GM21528 (cell line): ENCODE measurements at regions not wholly inside any gene's neighbourhood (a gene's known extent, or its start where the extent isn't known, plus 50 kb on each side); places are given as distances from the start of the nearest gene placed in this dataset.

ENCODE experiments used
- ATAC-seq: cut with Tn5 transposase; IDR thresholded peaks from one replicate; pipeline ENCODE4 v1.9.1; 2021; ENCODE audit warnings: mild to moderate bottlenecking, moderate library complexity; ENCODE audit not compliant: unreplicated experiment, low FRiP score

DNA sequence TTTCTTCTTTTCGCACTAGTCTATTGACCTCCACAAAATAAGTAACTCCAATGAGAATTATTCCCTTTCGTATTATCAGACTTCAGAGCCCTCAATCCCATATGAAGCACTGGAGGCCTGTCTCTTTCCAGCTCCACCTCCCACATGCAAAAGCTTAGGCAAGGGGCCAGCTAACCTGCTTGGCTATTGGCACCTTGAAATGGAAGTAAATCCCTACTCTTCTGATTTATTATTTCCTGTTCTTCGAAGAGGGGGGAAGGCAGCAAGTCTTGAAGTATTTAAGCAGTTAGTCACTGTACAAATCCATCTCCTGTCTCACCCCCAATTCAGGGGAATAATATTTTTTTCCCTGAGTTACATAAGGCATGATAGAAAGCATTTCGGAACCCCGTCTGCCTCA, 577.8 kb downstream of the MAFB start:
- no peak for ATAC-seq

DNA sequence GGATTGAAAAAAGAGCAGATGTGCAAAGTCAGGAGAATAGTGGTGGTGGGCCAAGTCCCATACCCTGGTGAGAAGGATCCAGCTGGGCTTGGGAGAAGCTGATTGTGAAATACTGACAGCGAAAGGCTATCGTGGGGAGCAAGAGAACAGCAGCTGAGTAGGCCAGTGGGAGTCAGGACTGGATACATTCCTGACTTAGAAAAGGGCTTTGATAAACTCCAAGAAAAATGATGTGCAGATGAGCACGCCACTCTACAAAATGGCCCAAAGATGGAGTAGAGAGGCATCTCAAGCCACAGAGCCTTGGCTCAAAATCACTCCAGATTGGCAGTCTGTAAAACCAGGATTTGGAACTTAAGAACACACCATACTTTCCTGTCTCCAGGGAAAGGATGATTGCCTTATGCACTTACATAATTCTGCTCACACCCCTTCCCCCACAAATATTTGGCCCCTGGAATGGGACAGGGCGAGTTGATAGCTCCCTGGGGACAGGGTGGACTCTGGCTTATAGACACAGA, 578.7 kb downstream of the MAFB start:
- ATAC-seq = no peak

DNA sequence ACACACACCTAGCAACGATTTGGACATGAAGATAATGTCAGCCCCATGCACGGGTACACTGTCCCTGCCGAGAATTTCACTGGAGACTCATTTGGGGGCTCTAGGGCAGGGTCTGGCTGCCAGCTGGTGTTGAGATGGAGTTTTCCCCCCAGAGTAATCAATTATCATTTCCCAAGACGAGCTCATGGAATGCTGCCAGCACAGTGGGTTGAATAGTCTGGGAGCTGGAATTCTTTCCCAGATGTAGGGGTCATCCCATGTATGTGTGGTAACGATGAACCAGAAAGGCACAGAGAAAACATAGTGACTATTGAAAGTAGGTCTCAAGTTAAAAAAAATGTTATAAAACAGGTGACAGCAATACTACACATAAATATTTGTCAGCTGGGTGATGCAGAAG, 579.9 kb downstream of the MAFB start:
- ATAC-seq = no peak

DNA sequence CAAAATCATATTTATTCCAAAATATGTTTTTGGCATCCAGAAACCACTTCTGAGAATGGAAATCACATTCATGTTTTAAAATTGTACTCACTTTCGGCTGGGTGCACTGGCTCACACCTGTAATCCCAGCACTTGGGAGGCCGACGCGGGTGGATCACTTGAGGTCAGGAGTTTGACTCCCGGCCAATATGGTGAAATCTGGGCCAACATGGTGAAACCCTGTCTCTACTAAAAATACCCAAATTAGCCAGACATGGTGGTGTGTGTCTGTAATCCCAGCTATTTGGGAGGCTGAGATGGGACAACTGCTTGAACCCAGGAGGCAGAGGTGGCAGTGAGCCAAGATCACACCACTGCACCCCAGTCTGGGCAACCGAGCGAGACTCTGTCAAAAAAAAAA, 580.7 kb downstream of the MAFB start:
- ATAC-seq = no peak

DNA sequence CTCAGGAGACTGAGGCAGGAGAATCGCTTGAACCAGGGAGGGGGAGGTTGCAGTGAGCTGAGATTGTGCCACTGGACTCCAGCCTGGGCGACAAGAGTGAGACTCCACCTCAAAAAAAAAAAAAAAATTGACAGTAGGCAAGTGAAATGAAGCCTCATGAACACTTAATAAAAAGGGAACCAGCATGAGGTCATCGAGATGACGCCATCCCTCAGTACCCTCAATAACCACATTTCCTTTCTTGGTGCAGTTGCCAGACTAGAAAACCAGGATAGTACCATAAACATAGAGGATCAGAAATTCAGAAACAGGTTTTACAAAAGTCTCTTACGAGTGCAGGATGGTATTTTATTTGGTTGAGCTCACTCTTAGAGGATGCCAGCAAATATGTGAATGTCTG, 584.1 kb downstream of the MAFB start:
- no peak for ATAC-seq

- ATAC-seq = no peak
Measured at GRCh38 chr20:40103420-40103819, 585.6 kb downstream of the MAFB start.

- ATAC-seq = no peak
Measured at GRCh38 chr20:40101560-40101959, 587.5 kb downstream of the MAFB start.

GRCh38 chr20:40100261-40100660, 588.8 kb downstream of the MAFB start:
- no peak for ATAC-seq

GRCh38 chr20:40090236-40090635, 598.8 kb downstream of the MAFB start:
- no peak for ATAC-seq

DNA sequence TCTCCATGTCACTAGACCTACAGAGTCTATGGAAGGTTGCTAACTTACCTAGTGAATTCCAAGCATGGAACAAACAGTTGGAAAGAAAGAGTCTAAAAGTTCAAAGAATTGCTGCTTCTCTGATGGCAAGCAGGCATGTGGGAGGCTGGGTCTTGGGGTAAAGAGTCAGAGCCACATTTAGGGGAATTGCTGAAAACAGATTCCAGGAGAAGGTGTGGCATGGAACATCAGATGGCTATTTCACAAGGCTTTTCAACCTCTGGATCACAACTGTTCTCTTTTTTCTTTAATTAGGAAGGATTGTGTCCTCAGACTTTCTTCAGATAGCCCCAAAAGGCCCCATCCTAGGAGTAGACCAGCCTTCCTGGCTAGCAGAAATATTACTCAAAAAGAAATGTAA, 601.5 kb downstream of the MAFB start:
- ATAC-seq = no peak

DNA sequence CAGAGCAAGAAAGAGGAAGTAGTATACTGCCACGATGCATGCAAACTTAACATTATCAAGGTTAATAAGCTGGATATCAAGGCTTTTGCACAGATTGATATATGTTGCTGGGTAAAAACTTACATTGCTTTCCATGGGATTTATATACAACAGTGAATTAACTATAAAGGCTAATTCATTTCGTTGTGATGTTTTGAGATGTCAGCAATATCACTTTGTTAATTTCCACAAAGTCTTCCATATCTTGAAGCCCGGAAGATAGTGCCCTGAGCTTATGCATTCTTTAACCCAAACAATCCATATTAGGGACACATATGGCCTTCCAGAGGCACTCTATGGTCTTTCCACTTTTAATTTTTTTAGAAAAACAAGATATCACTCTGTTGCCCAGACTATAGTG, 603.5 kb downstream of the MAFB start:
- no peak for ATAC-seq

- ATAC-seq = no peak
Measured at GRCh38 chr20:40082436-40082835, 606.6 kb downstream of the MAFB start.

DNA sequence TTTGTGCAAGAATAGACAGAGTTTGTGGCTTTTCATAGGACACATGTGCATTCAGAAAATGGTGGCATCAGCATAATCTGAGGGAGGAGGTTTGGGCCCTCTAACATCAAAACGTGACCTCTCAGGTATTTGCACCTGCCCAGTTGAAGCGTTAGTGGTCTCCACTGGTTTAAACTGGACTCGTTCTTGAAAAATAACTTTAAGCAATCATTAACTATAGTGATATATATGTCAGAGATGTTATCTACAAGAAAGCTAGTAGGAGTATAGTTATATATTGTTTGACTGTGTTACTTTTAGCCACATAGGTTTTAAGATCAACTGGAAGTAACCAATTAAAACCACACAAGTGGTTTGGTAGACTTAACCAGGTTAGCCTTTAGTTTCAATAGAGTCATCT, 607.4 kb downstream of the MAFB start:
- no peak for ATAC-seq

- ATAC-seq = no peak
Measured at GRCh38 chr20:40080041-40080652, 608.9 kb downstream of the MAFB start.

DNA sequence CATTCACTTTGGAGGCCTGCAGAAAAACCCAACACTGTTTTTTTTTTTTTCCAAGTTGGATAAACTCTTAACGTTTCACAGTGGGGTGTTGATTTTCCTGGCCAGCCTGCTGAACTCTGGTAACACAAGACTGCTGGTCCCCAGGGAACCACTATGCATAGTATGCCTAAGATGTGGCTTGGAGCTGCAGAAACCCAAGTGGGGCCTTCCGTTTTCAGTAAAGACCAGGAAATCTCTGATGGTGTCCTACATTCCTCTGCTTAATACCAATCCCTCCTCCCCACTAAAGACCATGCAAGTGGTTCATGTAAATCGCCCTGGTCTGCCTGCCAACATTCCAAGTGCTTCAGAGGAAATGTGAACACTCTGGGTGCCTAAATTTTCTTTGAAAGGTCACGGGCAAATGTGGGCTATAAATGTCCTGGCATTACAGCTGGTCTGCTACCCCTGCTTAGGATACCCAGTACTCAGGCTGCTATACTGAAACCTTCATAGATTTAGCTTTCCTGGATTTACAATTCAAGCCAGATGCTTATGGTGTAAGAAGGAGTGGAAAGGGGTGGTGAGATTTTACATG, 615.4 kb downstream of the MAFB start:
- no peak for ATAC-seq

DNA sequence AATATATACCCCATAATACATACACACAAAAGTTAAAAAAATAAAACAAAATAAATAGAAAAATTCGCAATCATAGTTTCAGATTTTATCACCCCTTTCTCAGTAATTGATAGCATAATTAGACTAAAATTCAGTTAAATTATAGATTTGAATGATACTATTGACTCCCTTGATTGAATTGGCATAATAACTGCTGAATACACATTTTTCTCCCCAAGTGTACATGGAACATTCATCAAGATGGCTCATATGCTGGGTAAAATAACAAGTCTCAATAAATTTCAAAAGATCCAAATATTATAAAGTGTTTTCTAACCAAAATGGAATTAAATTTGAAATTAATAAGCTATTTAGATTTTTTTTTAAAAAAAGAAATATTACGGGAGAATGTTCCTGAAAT, 616.1 kb downstream of the MAFB start:
- ATAC-seq = no peak

GRCh38 chr20:40056171-40056570, 632.9 kb downstream of the MAFB start:
- no peak for ATAC-seq

DNA sequence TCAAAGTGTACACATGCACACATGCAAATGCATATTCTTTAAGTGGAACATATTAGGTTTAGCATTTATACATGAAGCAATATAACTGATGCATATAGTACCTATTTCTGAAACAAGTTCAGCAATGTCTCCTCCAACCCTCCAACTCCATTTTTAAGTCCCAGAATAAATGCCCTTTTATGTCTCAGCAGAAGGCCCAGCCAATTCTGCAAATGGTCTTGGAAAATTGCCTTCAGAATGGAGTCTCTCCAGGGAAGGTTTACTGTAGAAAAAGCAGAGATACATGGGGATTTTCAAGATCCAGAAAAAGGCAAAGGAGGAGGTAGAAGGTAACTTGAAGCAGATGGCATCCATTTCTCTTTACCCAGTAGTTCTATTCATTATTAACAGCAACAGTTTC, 633.3 kb downstream of the MAFB start:
- no peak for ATAC-seq

- no peak for ATAC-seq
Measured at GRCh38 chr20:40054311-40054710, 634.7 kb downstream of the MAFB start.

DNA sequence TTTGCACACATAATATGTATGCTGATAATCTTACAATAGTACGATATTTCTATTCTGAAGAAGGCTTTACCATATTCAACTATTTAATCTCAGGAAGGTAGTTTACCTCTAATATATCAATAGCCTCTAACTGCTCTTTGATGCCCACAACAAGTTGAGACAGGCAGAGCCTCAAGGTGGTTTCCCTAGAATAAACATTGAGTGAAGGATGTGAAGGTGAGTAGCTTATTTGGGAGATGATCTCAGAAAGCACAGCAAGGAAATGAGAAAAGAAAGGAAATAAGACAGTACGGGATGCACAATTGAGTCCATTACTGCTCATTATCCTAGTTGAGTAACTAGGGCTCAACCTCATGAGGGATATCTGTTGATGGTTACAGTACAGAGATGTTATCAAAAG, 638.4 kb downstream of the MAFB start:
- no peak for ATAC-seq

DNA sequence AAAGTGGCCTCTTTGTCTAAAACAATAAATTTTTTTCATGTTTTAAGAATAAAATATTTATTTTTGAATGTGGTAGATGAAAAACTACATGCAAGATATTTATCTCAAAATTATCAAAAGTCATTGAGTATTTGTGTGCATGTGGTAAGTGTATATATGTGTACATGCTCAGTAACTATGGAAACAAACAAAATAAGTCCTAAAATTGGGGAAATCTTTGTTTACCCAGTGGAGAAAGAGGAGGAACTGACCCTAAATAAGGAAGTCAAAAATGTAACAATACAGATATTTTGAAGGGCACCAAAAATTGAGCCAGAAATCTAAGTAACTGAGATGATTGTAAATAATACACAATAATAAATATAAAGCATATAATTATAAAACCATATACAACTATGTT, 639.2 kb downstream of the MAFB start:
- ATAC-seq = no peak

DNA sequence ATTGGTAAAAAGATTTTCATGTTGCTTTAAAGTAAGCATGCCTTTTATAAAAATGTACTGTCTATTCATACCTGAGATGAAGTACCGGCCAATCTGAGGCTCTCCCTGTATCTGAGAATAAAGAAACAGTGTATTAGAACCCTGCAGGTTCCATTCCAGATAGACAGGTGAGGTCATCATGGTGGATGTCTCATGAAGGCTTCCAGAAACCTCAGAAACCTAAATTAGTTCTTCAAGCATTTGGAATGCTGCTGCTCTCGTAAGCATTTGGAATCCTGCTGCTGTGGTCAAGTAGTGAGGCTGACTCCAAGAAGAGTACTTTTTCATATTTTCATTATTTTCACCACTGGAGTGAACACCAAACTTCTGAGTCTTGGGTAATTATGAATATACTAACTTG, 642.3 kb downstream of the MAFB start:
- ATAC-seq = no peak

DNA sequence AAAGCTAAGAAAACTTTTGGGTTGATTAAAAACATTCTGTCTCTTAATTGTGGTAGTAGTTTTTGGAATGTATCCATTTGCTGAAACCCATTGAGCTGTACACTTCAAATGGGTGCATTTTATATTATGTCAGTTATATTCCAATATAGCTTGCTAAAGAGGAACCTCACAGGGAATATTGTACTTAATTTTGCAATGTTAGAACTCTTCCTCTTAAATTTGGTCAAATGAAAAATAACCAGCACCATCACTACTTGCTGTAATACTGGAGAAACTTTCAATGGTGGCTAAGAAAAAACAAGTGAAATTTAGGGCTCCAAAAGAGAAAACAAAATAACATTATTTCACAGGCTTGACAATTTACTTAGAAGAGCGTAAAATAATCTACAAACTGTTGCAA, 651.5 kb downstream of the MAFB start:
- no peak for ATAC-seq
